ENCODE measurements at regions not wholly inside any gene's neighbourhood (a gene's known extent, or its start where the extent isn't known, plus 50 kb on each side); places are given as distances from the start of the nearest gene placed in this dataset.
A peak's percentile ranks its signal among the peaks of the same experiment; 100 is the strongest.

DNA sequence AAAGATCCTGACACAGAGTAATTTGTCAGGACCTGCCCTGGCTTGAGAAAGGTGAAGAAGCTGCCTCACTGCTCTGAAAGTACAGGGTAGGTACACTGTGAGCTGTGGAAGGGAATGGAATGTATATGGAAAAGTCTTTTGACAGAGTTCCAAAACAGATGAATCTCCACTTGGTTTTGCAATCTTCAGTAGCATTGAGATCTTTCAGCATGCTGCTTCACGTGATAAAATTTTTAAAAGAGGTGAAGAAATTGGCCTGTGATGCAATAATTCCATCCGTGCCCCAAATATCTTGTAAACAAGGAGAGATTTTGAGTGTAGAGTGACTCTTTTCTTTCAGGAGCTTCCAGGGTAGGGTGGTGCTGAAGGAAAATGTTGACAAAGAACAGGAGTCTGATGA lies 123.1 kb downstream of the OSR1 start:
- DNase-seq (ENCODE audit: low read depth), result peak; percentile 73

DNA sequence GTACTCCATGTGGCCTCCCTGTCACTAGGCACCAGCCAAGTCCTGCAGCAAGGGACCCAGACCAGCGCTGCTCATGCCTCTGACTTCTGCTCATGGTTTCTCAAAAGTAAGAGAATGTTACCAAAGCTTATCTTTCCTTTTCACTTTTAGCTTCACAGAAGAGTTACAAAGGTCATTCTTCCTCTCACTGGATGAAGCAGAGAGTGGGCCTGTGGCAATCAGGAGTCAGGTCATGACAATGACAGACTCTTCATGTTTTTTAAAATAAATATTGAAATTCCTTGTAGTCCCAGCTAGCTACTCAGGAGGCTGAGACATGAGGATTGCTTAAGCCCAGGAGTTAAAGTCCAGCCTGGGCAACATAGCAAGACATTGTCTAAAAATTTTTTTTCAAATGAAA lies 126.1 kb downstream of the OSR1 start:
- no peak for DNase-seq (ENCODE audit: low read depth)

DNA sequence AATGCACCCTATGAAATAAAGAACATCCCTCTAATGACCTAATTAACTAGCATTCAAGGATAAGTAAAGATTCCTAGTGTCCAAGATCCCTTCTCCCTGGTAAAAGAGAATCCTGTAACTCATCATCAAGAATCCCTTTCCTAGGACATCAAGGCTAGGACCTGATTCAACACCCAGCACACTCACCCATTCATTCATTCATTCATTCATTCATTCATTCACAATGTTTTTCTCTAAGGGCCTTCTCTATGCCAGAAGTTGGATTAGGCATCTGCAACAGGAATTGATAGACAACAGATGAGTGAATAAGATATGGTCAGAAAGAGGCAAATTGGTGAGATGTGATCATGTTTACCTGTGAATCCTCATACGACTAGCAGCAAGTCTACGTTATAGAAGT lies 126.8 kb downstream of the OSR1 start:
- no peak for DNase-seq (ENCODE audit: low read depth)

DNA sequence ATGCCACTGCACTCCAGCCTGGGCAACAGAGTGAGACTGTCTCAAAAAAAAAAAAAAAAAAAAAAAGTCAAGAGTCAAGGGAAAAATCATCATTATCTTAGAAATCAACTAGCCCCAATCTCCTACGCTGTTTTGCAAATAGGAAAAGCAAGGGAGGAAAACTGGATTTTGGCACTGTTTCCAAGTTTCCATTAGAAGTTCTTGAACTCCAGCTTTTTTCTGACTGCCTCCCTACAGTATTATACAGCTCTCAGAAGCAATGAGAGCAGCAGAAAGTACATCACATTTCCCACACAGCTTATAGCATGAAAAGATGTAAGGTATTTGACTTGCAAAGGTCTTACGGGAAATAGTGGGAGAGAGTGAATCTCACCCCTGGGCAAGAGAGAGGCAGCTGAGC lies 127.8 kb downstream of the OSR1 start:
- DNase-seq (ENCODE audit: low read depth), result no peak

DNA sequence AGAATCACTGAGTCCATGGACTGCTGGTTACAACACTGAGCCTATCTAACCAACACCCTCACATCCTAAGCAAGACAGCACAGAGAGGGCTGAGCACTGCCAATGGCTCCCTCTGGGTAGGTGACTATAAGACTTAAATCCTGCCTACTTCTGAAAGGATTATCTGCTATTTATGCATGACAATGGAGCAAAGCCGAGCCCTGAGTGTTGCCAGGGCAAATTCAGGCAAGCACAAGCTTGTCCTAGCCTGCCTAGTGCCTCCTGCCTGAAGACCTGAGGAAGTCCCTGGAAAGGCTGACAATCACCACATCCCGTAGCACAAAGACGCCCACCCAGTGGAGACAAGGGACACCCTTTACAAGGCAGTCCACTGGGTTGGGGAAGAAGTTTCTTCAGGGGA lies 129.7 kb downstream of the OSR1 start:
- DNase-seq (ENCODE audit: low read depth), result no peak

DNA sequence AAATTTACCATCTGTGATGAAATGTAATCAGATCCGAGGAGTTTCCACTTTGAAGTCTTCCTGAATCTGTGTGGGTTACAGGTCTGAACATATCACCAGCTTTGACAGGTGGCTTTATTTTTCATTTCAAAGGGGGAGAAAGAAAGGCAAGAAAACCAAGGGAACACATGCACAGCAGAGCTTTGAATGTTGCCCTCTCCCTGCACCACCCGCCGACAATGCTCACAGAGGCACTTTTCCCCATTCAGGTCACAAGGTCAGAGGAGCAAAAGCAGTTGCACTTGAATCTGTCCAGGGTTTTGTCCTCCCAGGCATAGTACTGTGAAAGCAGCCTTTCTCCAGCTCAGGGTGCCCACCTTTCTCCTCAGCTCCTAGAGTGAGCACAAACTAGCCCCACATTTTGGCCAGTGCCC lies 130.2 kb downstream of the OSR1 start:
- DNase-seq (ENCODE audit: low read depth), result no peak

DNA sequence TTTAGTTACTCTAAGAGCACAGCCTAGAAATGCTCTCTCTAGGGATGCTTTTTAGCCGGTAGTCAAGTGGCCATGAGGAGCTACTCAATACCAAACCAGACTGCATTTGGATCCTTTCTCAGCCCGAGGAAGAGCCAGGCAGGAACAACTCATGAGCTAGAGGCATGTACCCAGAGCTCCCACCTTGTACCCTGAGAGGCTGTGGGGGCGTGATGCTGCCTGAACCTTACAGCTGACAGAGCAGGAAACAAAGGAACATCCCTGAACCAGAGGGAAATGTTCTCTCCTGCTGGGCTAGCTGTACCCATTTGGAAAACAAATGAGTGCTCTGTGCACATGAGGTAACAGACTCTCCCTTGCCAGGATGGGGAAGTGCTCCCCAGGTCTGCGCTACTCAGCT lies 131.6 kb downstream of the OSR1 start:
- no peak for DNase-seq (ENCODE audit: low read depth)

DNA sequence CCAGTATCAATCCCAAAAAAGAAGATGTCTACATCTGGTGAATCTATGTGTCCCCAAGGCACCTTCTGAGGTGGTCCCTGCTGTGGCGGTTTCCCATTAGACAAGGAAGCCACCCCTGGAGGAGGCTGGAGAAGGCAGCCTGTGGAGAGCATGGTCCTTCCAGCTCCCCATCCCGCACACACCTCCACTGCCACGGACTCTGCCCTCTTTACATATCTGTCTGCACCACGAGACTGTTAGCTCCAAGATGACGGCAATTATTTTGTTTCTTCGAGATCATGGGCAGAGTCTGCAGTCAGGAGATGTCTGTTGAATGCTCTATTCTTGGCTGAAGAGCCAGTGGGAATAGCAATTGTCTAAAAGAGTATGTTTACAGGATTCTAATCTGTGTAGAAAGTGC lies 132.0 kb downstream of the OSR1 start:
- no peak for DNase-seq (ENCODE audit: low read depth)

DNA sequence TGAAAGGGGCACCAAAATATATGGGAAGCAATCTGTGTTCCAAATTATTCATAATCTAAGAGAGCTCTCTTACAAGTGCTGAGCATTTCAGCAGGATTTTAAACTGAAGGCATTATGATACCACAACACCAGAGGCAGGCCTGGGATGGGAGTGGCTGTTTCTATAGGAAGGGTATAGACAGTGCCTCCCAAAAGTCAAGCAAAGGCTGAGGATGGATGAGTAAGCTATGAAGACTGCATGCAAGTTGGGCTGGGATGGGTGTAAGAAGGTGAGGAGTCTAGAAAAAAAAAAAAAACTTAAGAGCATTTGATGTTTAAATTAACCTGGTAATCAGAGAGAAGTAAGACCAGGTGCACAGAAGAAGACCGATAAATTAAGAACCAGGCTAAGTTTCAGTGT lies 132.5 kb downstream of the OSR1 start:
- no peak for DNase-seq (ENCODE audit: low read depth)

DNA sequence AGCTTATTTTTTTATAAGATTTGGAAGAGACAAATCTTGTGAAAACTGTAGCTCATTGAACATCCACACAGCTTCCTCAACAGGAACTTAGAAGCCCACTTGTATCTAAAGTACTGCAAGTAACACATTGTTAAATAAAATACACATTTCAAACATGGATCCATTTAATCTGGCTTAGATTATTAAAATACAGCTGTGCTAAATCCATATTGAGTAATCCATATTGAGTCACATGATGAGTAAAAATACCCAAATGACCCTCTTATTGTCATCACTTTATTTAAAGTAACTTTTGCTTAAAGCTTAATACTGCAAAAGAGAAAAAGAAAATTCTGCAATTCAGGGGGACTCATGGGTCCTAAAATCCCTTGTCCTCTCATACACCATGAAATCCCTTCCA lies 133.3 kb downstream of the OSR1 start:
- DNase-seq (ENCODE audit: low read depth), result no peak

DNA sequence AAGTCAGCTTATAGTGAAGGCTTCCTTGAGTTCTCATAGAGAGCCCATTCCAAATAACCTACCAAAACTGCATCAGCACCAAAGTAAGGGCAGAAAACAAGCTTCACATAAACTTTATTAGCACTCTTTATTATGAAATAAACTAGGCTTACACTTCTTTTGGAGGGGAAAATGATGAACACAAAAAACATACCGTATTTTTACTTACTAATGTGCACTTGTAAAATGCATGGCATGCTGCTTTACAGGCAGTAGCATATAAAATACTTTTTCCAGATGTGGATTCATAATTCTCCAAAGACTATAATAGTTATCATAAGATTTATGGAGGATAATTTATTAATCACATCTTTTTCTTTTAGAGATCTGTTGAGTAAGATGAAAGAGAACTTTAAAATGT lies 133.9 kb downstream of the OSR1 start:
- no peak for DNase-seq (ENCODE audit: low read depth)

DNA sequence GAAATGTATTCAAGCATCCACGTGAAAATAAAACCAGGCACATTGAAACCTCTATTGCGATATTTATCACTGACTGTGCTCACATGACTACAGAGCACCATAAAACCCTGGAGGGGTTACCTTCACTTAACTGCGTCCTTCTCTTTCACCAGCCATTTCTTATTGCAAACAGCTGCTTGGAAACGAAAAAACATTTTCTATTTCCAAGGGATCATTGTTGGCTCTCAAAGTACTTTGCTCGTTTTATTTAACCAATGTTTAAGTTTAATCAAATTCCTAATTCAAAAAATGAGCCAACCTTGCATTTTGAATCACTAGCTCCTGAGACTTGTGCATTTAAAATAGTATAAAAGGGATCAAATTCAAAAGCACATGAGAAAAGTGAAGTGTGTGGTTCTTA lies 134.4 kb downstream of the OSR1 start:
- no peak for DNase-seq (ENCODE audit: low read depth)

DNA sequence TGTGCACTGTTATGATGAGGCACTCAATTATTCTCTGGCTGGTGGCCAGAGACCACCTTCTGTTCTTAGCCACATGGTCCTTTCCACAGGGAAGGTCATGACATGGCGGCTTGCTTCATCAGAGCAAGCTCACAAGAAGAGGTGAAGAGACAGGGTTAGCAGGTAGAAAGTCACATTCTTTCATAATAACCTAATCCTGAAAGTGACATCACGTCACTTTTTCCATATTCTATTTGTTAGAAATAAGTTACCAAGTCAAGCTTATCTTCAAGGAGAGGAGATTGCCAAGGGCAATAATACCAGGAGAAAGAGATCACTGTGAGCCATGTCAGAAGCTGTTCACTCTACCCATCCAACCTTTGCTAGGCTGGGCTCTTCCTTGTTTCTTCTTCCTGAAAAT lies 139.4 kb downstream of the OSR1 start:
- DNase-seq (ENCODE audit: low read depth), result no peak

DNA sequence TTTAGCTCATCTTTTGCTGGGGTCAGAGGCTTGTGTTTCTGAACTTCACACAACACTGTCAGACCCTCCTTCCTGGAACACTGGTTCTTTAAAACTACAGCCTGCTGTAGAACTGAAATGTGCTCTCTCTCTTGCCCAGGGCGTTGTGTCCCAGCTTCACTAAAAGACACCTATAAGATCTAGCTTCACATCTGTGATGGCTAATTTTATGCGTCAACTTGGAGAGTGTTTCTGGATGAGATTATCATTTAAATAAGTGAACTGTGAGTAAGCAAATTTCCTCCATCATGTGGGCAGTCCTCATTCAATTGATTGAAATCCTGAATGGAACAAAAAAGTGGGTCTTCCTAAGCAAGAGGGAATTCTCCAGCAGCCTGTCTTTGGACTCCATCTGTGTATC lies 140.3 kb downstream of the OSR1 start:
- no peak for DNase-seq (ENCODE audit: low read depth)

DNA sequence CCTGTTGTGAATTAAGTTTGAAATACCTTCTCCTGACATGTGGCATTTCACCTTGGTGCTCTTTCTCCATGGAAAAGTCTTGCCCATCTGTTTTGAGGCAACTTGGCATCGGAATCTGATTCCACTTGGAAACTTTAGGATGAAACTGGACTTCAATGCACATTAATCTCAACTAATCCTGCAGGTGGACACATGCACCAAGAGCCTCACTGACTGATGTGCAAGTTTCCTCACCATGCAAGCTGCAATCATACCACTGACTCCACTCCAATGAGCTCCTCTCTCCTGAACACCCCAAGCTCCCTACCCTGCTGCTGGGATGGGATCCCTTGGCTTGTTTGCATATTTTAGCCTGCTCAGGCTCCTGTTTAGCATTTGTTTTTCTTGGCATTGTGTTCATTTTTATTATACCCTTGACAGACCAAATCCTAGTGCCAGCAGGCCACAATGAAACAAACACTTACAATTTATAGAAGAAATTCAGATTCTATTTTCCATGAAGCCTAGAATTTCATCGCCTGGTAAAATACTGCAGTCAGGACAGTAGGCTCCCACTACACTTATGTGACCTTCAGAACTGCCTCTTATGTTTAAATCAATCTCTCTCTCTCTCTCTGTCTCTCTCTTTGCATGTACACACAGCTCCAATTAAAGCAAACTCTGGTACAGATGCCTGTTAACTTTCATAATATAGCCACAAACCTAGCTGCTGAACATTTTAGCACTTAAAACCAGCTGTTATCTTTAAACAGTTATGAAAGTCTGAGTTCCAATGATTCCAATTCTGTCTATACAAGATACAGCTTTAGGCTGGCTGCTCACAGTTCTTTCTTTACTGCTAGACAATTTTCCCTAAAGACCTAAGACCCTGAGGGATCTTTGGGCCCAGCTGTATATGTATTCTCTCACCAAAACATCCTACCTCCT lies 141.5 kb downstream of the OSR1 start:
- DNase-seq (ENCODE audit: low read depth), result peak; percentile 20

DNA sequence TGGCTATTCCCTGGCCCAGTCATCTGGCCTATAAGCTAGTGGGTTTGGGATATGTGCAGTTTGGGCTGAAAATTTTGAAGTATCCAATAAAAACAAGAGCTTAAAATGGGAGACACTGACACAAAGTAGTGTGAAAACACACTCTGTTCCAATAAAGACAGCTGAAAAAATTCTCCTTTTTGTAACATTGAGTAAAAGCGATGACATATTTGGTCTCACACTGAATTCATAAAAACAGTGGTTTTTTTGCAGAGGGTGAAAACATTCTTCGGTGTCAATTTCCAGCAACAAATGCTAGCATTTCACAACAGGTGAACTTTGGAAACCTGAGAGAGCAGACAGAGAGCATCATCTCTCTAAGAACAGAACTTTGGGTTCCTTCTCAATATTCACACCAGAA lies 142.2 kb downstream of the OSR1 start:
- no peak for DNase-seq (ENCODE audit: low read depth)

DNA sequence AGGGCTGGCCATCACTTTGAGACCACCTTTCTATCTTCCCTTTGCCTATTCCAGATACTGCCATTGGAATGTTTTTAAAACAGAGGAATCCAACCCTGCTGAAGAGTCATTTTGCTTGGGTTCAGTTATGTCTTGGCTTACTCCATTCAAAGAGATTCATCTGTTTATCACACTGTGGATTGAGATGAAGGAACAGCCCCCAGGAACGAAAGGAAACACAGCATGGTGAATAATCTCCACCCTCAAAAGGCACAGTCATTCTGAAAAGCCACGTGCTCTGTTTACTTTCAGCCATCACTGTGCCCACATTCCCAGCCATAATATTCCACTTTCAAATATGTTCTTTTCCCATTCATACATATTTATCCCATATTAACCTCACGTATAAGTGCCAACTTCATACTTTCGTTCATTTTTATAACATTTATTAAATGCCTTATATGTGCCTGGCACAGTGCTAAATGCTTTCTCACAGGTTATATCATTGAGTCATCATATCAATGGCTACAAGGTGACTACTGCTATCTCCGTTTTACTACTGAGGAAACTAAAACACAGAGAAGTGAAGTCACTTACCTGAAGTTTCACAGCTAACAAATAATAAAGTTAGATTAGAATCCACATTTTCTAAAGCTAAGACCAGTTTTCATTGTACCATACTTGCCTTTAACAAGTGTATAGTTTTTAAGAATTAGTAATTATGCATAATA lies 143.6 kb downstream of the OSR1 start:
- DNase-seq (ENCODE audit: low read depth), result no peak

DNA sequence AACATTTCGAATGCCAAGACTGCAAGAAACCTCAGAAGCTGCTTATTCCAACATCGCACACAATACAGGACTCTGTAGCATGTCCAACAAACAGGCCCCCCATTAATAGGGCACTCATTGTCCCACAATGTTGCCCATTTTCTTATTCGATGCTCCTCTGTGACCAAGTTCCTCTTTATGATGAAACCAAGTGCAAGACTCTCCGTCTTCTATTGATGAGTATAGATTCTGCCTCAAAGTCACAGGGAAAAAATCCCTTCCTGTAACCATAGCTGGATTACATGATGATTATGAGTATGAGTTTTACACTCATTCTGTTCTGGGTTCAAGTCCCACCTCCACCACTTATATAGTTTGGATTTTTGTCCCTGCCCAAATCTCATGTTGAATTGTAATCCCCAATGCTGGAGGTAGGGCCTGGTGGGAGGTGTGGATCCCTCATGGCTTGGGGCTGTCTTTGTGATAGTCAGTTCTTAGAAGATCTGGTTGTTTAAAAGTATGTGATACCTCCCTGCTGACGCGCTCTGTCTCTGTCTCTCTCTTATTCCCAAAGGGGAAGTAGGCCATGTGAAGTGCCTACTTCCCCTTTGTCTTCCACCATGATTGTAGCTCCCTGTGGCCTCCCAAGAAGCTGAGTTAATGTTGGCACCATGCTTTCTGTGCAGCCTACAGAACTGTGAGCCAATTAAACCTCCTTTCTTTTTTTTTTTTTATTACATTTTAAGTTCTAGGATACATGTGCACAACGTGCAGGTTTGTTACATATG lies 148.7 kb downstream of the OSR1 start:
- no peak for DNase-seq (ENCODE audit: low read depth)

DNA sequence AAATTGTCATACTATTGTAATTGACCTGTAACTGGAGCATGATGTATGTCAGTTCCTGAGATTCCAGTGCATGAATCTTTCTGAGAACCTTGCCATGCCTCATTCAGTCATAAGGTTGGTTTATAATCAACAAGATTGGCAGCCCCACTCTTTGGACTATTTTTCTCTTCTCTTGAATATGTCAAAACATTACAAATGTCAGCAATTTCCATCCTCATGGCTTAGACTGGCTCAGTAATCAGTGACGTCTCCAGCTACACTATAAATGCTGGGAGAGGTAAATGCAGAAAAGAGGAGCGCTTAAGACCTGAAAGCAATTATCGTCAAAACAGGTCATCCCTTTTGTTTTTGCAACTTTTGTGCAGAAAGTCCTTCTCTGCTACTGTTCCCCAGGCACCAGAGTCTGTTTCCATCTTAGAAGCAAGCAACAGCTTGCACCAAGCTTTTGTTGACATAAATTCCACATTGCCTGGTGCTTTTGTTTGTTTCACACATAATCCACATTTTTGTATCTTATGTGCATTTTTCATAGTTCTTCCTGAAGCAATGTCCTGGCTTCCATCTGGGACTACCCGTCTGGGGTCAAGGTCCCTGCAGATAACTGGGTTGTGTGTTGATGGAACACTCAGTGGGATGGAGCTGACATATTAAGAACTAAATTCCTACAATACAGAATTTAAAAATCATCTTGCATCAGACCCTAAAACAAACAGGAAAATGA lies 149.8 kb downstream of the OSR1 start:
- DNase-seq (ENCODE audit: low read depth), result no peak

DNA sequence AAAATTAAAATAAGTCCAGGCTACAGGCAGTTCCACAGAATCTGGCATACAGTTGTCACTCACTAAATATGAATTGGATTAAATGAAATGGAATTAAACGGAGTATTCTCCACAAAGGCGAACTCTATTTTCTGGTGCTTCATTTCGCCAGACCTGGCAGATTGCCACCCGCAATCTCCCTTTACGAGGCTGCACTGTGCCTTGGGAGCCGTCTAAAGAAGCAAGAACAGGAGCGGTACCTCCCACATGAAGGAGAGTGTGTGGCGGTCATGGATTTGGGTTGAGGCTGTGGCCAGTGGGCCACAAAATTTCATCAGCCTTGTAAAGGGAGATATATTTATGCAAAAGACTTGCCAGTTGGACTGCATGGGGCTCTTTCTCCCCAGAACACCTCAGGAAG lies 151.0 kb downstream of the OSR1 start:
- no peak for DNase-seq (ENCODE audit: low read depth)

DNA sequence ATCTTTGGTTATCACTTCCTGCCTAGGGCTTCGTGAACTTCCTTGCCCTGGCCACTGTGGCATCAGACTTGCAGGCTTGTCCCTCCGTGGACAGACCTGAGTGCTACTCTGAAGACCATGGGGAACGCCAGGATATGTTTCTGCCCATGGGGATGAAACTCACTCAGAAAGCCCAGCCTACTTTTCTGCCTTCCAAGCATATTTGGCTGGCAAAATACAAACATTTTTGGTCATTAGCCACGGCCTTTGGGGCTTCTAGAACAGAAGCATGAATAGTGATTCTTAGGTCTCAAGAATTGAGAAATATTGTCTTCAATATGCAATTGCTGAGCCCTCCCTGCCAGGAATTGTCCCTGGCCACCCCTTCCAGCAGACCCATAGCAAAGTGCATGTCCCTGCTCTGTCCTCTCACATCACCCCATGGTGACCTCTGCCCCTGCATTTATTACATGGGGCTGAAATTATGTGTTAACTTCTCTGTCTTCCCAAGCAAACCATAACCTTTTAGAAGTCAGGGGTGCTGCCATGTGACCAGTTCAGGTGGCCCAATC lies 152.4 kb downstream of the OSR1 start:
- peak; percentile 35 for DNase-seq (ENCODE audit: low read depth)

DNA sequence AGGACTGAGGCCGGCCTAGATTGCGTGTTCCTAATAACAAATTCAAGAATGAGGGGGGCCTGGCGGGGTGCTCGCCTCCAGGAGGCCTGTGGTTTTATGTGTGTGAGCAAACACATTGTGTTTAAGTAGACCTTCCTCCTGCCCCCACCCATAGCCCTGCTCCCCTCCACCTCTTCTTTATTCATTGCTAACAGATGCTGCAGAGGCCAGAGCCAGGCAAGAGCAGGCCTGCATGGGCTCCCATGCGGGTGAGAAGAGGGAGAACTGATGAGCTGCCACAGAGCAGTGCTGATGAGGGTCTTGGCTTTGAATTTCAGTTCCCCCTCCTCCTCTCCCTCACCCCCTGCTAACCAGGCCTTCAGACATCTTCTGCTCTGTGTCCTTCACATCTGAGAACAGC lies 154.6 kb downstream of the OSR1 start:
- DNase-seq (ENCODE audit: low read depth), result no peak

Measured in EH (cell line).